Activated T-helper 2 cell treated with anti-CD3 and anti-CD28 coated beads, Interferon-gamma antibody, Interleukin-2, Interleukin-4, amounts not matched to agents 10 μg/mL and 5 μg/mL and 100 μg/mL, durations not matched to agents 14 hours and 24 hours and 36 hours (primary cell): ENCODE measurements at regions not wholly inside any gene's neighbourhood (a gene's known extent, or its start where the extent isn't known, plus 50 kb on each side); places are given as distances from the start of the nearest gene placed in this dataset.
A peak's percentile ranks its signal among the peaks of the same experiment; 100 is the strongest.
"Not testable (repeated sequence)": the region's sequence is repeated elsewhere in the genome, so short reads cannot be mapped to it uniquely, and the experiment has no call there.

Experiments used
- DNase-seq: peaks from one replicate; pipeline ENCODE4 v3.0.0; 2021; ENCODE audit warnings: low spot score
- H3K27ac Mint-ChIP-seq: one replicate; pipeline ENCODE4 v1.8.0; 2021; ENCODE audit warnings: mixed read lengths
- H3K27me3 Mint-ChIP-seq: one replicate; pipeline ENCODE4 v1.8.0; 2021; ENCODE audit warnings: low read depth, mixed read lengths
- H3K36me3 Mint-ChIP-seq: one replicate; pipeline ENCODE4 v1.8.0; 2021; ENCODE audit warnings: low read depth, mixed read lengths
- H3K4me1 Mint-ChIP-seq: one replicate; pipeline ENCODE4 v1.8.0; 2021; ENCODE audit warnings: low read depth, mixed read lengths
- H3K4me3 Mint-ChIP-seq: one replicate; pipeline ENCODE4 v1.8.0; 2021; ENCODE audit warnings: low read depth, mild to moderate bottlenecking, moderate library complexity, mixed read lengths
- H3K9me3 Mint-ChIP-seq: one replicate; pipeline ENCODE4 v1.8.0; 2021; ENCODE audit warnings: mixed read lengths
- intact Hi-C: fragments of 100-400 bp; cut with micrococcal nuclease; formaldehyde crosslinking; loops from one replicate; pipeline ENCODE4 v1.15.1; 2023

DNA sequence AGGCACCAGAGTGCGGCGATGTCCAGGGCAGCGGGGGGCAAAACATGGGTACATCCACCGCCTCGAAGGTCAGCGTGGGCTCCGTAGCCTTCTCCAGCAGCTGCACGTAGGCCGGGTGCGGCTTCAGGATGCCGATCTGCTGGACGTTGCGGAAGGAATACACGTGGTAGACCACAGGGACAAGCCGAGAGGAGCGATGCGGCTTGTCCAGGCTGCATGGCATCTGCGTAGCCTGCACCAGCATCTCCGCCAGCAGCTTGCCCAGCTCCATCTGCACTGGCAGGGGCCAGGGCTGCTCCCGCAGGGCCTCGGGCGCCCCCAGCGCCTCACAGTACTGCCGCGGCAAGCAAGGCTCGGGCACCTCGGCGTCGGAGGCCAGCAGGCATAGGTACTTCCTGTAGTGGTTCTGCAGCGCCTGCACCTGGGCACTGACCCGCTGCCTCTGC lies 73.6 kb upstream of the MED13 start:
- H3K9me3 Mint-ChIP-seq, intact Hi-C loops, H3K4me3 Mint-ChIP-seq, H3K36me3 Mint-ChIP-seq, H3K4me1 Mint-ChIP-seq, H3K27ac Mint-ChIP-seq, DNase-seq: not testable (repeated sequence)
- H3K27me3 Mint-ChIP-seq = peaks cover 30% of the 10 kb centered on the region

- H3K27ac Mint-ChIP-seq, intact Hi-C loops, H3K4me3 Mint-ChIP-seq, H3K4me1 Mint-ChIP-seq, H3K36me3 Mint-ChIP-seq, H3K9me3 Mint-ChIP-seq: not testable (repeated sequence)
- DNase-seq = peak; percentile 19
- H3K27me3 Mint-ChIP-seq = peaks cover 30% of the 10 kb centered on the region
These were observed 72.9 kb upstream of the MED13 start for GRCh38 chr17:62137734-62138624.

DNA sequence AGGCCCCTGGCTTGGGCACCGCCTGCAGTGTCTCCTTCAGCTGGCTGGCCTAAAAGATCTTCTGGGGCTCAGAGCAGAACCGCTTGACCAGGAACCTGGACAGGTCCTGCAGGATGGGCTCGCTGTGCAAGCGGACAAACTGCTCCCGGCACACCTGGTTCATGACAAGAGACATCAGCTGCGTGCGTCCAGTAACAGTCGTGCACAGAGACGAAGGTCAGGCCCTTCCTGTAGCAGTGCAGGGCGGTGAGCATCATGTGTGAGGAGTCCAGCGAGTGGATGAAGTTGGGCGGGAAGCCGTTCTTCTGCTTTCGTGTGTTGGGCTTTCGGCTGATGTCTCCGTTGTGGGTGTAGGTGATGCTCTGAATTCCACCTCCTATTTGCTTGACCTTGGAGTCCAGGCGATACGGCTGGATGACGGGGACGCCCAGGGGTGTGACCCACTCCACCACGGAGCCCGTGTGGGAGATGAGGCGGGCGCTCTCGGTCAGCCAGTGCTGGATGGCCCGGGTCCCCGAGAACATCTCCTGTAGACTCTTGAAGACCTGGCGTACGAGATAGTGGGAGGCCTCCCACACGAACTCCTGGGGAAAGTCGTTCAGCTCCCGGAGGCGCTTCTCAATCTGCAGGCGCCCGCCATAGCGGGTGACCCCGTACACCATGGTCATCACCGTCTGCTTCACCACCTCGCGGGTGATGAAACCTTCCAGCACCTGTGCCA lies 72.1 kb upstream of the MED13 start:
- Mint-ChIP-seq H3K4me3 (peak overlapping the region; percentile 45), H3K27me3 (peaks cover 30% of the 10 kb centered on the region)
- H3K36me3 Mint-ChIP-seq, DNase-seq, intact Hi-C loops, H3K27ac Mint-ChIP-seq, H3K4me1 Mint-ChIP-seq, H3K9me3 Mint-ChIP-seq: not testable (repeated sequence)

DNA sequence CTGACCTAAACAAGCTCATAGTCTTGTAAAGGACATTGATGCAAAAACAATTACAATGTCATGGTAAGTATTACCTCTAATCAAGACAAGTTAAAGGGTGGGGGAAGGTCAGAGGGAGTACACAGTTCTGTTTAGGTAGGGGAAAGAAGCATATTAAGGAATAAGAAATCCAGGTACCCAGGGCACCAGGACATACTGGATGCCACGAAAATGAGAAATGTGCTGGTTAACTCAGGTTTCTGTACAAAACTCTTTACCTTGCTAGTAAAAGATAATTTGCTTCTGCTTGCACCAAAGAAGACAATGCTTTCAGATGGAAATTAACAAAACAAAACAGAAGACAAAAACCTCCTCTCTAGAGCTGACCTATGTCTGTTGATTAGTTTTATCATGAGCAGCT lies 70.7 kb upstream of the MED13 start:
- H3K36me3 Mint-ChIP-seq = no peaks in the 10 kb centered on the region
- no peak overlapping the region for H3K27ac Mint-ChIP-seq
- H3K4me1 Mint-ChIP-seq = no peaks in the 10 kb centered on the region
- no peaks in the 10 kb centered on the region for H3K9me3 Mint-ChIP-seq
- H3K4me3 Mint-ChIP-seq = no peak overlapping the region
- DNase-seq = no peak
- intact Hi-C loops = no loop called here
- H3K27me3 Mint-ChIP-seq = peaks cover 29% of the 10 kb centered on the region

- intact Hi-C loops, H3K4me3 Mint-ChIP-seq, H3K9me3 Mint-ChIP-seq, H3K4me1 Mint-ChIP-seq, H3K36me3 Mint-ChIP-seq, DNase-seq, H3K27ac Mint-ChIP-seq: not testable (repeated sequence)
- peaks cover 27% of the 10 kb centered on the region for H3K27me3 Mint-ChIP-seq
These were observed 70.0 kb upstream of the MED13 start for GRCh38 chr17:62135096-62135495.

DNA sequence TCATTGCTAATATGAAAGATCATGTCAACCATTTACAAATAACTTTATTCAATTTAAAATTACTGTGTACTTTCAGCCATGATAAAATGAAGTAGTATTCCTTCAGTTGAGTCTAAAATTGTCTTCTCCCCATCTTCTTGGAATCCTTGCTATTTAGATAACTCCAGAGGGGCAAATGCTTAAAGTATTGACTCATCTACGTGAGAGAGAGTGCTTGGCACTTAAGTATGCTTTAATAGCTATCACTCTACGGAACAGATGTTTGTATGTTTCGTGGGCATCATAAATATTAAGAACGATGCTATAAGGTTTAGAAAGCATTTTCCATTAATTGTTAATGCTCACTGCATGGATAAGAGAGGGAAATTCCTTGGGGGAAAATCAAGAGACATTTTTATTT lies 69.3 kb upstream of the MED13 start:
- H3K4me1 Mint-ChIP-seq = no peaks in the 10 kb centered on the region
- no peak for DNase-seq
- H3K36me3 Mint-ChIP-seq = no peaks in the 10 kb centered on the region
- no peak overlapping the region for H3K4me3 Mint-ChIP-seq
- no peaks in the 10 kb centered on the region for H3K9me3 Mint-ChIP-seq
- no peak overlapping the region for H3K27ac Mint-ChIP-seq
- H3K27me3 Mint-ChIP-seq = peaks cover 27% of the 10 kb centered on the region
- intact Hi-C loops = no loop called here

GRCh38 chr17:62131271-62131670 lies 66.2 kb upstream of the MED13 start:
- H3K4me1 Mint-ChIP-seq, H3K4me3 Mint-ChIP-seq, H3K9me3 Mint-ChIP-seq, H3K36me3 Mint-ChIP-seq, intact Hi-C loops, H3K27ac Mint-ChIP-seq, DNase-seq: not testable (repeated sequence)
- H3K27me3 Mint-ChIP-seq = peaks cover 16% of the 10 kb centered on the region

DNA sequence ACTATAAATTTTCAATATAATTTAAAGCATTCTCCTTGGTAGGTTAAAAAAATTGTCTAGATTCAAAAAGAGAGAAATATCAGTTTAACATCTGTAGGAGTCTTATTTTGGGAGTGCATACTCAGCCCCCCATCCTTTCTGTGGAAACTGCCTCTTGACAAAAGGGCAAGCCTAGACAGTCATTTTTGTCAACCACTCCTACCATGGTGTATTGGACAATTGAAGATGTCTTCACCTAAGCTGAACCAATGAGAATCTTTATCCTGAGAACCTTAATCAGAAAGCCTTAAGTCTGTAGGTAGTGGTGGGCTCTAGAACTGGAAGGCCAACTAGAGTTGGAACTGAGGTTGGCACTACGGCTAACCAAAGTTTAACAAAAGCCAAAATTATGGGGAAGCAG lies 65.7 kb upstream of the MED13 start:
- Mint-ChIP-seq H3K9me3 (no peaks in the 10 kb centered on the region), H3K36me3 (no peaks in the 10 kb centered on the region), H3K27me3 (peaks cover 13% of the 10 kb centered on the region), H3K4me1 (peaks cover 8% of the 10 kb centered on the region), H3K4me3 (no peak overlapping the region), H3K27ac (no peak overlapping the region)
- no peak for DNase-seq
- intact Hi-C loops = no loop called here

DNA sequence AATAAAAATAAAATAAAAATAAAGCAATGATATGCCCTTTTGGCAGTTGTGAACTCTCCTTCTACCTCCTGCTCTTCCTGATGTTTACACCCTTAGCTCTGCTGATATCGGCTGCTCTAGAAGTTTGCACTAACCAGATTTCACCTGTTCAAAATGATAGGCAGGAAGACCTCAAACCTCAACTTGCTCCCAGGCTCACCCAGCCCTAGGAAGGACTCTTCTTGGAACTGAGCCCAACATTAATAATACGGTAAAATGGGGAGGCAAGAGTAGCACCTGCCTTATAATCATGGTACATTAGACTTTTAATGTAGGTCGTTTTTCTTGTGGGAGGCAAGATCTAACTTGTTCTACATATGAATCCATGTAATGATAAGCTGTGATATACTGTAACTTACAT lies 61.2 kb upstream of the MED13 start:
- no peak for DNase-seq
- no peak overlapping the region for H3K4me3 Mint-ChIP-seq
- H3K36me3 Mint-ChIP-seq = peaks cover 1% of the 10 kb centered on the region
- no peak overlapping the region for H3K27ac Mint-ChIP-seq
- H3K27me3 Mint-ChIP-seq = peaks cover 15% of the 10 kb centered on the region
- intact Hi-C loops = no loop called here
- H3K4me1 Mint-ChIP-seq = peaks cover 15% of the 10 kb centered on the region
- H3K9me3 Mint-ChIP-seq = no peaks in the 10 kb centered on the region

DNA sequence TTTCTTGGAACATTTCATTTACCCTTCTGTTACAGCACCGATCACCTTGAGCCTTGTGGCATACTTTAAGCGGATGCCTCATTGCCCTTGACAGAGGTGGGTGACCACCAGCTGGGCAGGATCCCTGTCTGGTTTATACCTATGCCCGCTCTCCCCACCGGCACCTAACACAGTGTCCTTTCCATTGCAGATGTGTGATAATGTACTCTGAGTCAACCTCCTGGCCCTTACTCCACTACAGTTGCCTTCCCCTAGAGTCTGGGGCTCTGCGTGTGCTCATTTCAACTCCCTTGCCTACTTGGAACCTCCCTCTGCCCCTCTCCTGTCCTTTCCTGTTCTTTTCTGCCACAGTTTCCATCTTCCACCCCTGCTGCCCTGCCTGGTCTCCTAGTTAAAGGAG lies 60.2 kb upstream of the MED13 start:
- Mint-ChIP-seq H3K36me3 (peaks cover 2% of the 10 kb centered on the region), H3K4me3 (no peak overlapping the region), H3K4me1 (peaks cover 23% of the 10 kb centered on the region), H3K27ac (no peak overlapping the region), H3K9me3 (no peaks in the 10 kb centered on the region), H3K27me3 (peaks cover 14% of the 10 kb centered on the region)
- DNase-seq = no peak
- intact Hi-C loops = no loop called here

DNA sequence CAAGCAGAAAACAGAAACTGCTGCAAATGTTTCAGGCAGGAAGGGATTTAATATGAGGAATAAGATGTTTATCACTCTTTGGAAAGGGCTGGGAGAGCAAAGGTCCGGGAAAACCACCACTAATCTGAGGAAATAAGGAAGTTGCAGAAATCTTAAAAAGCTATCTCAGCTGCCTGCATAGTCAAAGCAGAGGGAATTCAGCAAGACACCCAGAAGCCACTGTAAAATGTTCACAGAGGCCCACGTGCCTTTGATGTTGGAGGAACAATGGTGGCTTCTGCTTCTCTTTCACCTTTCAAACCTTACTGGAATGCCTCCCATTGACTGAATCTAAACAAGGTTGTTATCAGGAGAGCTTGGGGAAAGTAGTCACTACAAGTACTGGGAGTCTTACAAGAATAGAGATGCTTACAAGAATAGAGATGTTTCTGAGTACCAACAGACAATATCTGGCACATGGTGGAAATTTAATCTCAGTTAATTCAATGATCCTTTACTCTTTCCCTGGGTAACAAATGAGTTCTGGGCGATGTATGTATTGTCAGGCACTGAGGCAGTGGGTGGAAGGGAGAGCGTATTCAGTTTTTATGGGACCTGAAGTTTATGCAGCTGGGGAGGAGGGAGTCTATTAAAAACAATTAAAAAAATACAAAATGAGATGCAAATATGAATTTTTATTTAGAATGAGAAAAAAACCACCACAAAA lies 56.1 kb upstream of the MED13 start:
- Mint-ChIP-seq H3K27me3 (peaks cover 12% of the 10 kb centered on the region), H3K9me3 (no peaks in the 10 kb centered on the region), H3K36me3 (peaks cover 2% of the 10 kb centered on the region), H3K27ac (no peak overlapping the region), H3K4me3 (no peak overlapping the region), H3K4me1 (peaks cover 30% of the 10 kb centered on the region)
- intact Hi-C loops = no loop called here
- no peak for DNase-seq

DNA sequence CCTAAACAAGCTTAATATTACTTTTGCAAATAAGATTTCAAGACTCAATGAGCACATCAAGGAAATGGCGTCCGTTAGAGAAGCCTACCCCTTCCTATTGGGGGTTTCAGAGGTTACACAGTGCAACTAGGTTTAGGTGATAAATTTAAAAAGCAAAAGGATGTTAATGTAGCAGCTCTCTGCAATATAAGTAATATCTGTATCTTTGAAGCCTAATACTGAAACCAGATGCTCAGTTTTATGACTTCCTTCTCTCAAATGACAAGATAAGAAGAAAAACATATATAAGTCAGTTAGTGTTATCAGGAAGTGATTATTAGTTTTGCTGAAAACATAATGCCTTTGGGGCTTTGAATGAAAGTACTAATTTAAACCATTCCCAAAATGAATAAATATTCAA lies 54.3 kb upstream of the MED13 start:
- intact Hi-C loops = no loop called here
- Mint-ChIP-seq H3K4me1 (peaks cover 29% of the 10 kb centered on the region), H3K36me3 (peaks cover 2% of the 10 kb centered on the region)

More for the DNA sequence above, 54.3 kb upstream of the MED13 start:
- Mint-ChIP-seq H3K4me3 (no peak overlapping the region), H3K9me3 (no peaks in the 10 kb centered on the region), H3K27ac (no peak overlapping the region), H3K27me3 (peaks cover 8% of the 10 kb centered on the region)
- DNase-seq = no peak
